Colon (tissue), 2 donors: ENCODE measurements at regions not wholly inside any gene's neighbourhood (a gene's known extent, or its start where the extent isn't known, plus 50 kb on each side); places are given as distances from the start of the nearest gene placed in this dataset.
"Not testable (repeated sequence)": the region's sequence is repeated elsewhere in the genome, so short reads cannot be mapped to it uniquely, and the experiment has no call there.

Experiments
- FAIRE-seq: peaks from 2 replicates; lab custom pipeline; 2012; peaks lifted over from hg19 to GRCh38; lab: Jason Lieb, UNC
- donor health status: control.
- donor health status: control.

- FAIRE-seq, result no peak
Observed at GRCh38 chr22:22946131-22946530, 58.5 kb downstream of the IGLL5 start.

GRCh38 chr22:22948651-22949571 lies 61.3 kb downstream of the IGLL5 start:
- no peak for FAIRE-seq

GRCh38 chr22:22949953-22950352 lies 62.3 kb downstream of the IGLL5 start:
- FAIRE-seq, result no peak

- FAIRE-seq, result no peak
Observed at GRCh38 chr22:22951035-22951434, 63.4 kb downstream of the IGLL5 start.

- FAIRE-seq, result no peak
Observed at GRCh38 chr22:22952531-22953280, 65.1 kb downstream of the IGLL5 start.

- FAIRE-seq, result no peak
Observed at GRCh38 chr22:22953791-22954190, 66.2 kb downstream of the IGLL5 start.

GRCh38 chr22:22954656-22955055 lies 67.0 kb downstream of the IGLL5 start:
- FAIRE-seq, result no peak

- FAIRE-seq, result no peak
Observed at GRCh38 chr22:22955276-22955798, 67.7 kb downstream of the IGLL5 start.

GRCh38 chr22:22955866-22956535 lies 68.4 kb downstream of the IGLL5 start:
- no peak for FAIRE-seq

GRCh38 chr22:22957090-22957489 lies 69.5 kb downstream of the IGLL5 start:
- FAIRE-seq, result no peak

- FAIRE-seq, result no peak
Observed at GRCh38 chr22:22958621-22959020, 71.0 kb downstream of the IGLL5 start.

GRCh38 chr22:22959147-22959827 lies 71.7 kb downstream of the IGLL5 start:
- peak; percentile 21 for FAIRE-seq

- no peak for FAIRE-seq
Observed at GRCh38 chr22:22960307-22960706, 72.7 kb downstream of the IGLL5 start.

GRCh38 chr22:22961574-22961973 lies 74.0 kb downstream of the IGLL5 start:
- no peak for FAIRE-seq

GRCh38 chr22:22968366-22968765 lies 80.8 kb downstream of the IGLL5 start:
- FAIRE-seq, result no peak

- not testable (repeated sequence) for FAIRE-seq
Observed at GRCh38 chr22:22972605-22973004, 85.0 kb downstream of the IGLL5 start.

- no peak for FAIRE-seq
Observed at GRCh38 chr22:22973336-22973735, 85.7 kb downstream of the IGLL5 start.

GRCh38 chr22:22974156-22974555 lies 86.5 kb downstream of the IGLL5 start:
- FAIRE-seq, result no peak

GRCh38 chr22:22974795-22975580 lies 87.4 kb downstream of the IGLL5 start:
- no peak for FAIRE-seq

- FAIRE-seq, result no peak
Observed at GRCh38 chr22:22976033-22976922, 88.7 kb downstream of the IGLL5 start.
